ENCODE measurements at regions not wholly inside any gene's neighbourhood (a gene's known extent, or its start where the extent isn't known, plus 50 kb on each side); places are given as distances from the start of the nearest gene placed in this dataset.

DNA sequence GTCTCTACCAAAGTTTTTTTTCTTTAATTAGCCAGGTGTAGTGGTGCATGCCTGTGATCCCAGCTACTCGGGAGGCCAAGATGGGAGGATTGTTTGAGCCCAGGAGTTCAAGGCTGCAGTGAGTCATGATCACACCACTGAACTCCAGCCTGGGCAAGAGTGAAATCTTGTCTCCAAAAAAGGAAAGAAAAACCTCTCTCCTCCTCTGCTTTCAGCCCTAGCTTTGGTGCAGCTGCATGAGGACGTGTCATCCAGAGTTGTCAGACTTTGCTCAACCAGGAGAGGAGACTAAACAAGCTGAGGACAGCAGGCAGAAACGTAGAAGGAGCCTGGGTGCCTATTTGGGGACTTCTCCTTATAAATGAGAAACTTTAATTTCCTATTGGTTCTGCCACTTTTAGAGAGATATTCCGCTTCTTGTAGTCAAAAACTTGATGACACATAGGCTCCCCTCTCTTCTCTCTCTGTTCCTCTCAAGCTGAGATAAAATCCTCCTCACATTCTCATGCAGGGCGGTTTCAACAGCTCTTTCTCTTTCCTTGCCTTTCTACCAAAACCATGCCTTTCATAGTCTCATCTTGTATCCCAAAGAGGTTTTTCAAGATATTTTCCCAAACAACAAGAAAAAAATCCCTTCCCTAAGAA is 205.4 kb downstream of the ARHGAP12 start (continued):
- TF ChIP-seq, protein P1, sequence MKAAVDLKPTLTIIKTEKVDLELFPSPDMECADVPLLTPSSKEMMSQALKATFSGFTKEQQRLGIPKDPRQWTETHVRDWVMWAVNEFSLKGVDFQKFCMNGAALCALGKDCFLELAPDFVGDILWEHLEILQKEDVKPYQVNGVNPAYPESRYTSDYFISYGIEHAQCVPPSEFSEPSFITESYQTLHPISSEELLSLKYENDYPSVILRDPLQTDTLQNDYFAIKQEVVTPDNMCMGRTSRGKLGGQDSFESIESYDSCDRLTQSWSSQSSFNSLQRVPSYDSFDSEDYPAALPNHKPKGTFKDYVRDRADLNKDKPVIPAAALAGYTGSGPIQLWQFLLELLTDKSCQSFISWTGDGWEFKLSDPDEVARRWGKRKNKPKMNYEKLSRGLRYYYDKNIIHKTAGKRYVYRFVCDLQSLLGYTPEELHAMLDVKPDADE (conservative IDR thresholded peaks at IDR 0.05; ENCODE audit: control insufficient read depth, low read depth, low read length), result no peak
- no peak for TF ChIP-seq POU5F1 (IDR thresholded peaks at IDR 0.05; ENCODE audit: borderline replicate concordance, low read depth, low read length, partially characterized antibody)
- no peak for TF ChIP-seq KAT8 (IDR thresholded peaks at IDR 0.05; ENCODE audit: low read depth)
- TF ChIP-seq, protein P2, sequence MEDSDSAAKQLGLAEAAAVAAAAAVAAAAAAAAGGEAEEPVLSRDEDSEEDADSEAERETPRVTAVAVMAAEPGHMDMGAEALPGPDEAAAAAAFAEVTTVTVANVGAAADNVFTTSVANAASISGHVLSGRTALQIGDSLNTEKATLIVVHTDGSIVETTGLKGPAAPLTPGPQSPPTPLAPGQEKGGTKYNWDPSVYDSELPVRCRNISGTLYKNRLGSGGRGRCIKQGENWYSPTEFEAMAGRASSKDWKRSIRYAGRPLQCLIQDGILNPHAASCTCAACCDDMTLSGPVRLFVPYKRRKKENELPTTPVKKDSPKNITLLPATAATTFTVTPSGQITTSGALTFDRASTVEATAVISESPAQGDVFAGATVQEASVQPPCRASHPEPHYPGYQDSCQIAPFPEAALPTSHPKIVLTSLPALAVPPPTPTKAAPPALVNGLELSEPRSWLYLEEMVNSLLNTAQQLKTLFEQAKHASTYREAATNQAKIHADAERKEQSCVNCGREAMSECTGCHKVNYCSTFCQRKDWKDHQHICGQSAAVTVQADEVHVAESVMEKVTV (CRISPR knock-in tag; IDR thresholded peaks at IDR 0.05), result no peak
- no peak for TF ChIP-seq TBP (optimal IDR thresholded peaks at IDR 0.05; ENCODE audit: low read depth, low read length)
- no peak for TF ChIP-seq ARHGAP35 (IDR thresholded peaks at IDR 0.05; ENCODE audit: partially characterized antibody)
- TF ChIP-seq MYC (IDR thresholded peaks at IDR 0.05; ENCODE audit: low read depth, low read length), result no peak
- TF ChIP-seq MYC (CRISPR knock-in tag; IDR thresholded peaks at IDR 0.05; ENCODE audit: borderline replicate concordance, low read depth), result no peak
- TF ChIP-seq, protein P3, sequence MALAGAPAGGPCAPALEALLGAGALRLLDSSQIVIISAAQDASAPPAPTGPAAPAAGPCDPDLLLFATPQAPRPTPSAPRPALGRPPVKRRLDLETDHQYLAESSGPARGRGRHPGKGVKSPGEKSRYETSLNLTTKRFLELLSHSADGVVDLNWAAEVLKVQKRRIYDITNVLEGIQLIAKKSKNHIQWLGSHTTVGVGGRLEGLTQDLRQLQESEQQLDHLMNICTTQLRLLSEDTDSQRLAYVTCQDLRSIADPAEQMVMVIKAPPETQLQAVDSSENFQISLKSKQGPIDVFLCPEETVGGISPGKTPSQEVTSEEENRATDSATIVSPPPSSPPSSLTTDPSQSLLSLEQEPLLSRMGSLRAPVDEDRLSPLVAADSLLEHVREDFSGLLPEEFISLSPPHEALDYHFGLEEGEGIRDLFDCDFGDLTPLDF (CRISPR knock-in tag; IDR thresholded peaks at IDR 0.05), result no peak
- TF ChIP-seq ARID2 (IDR thresholded peaks at IDR 0.05), result no peak
